Thoracic aorta (tissue), 2 donors: ENCODE measurements at regions not wholly inside any gene's neighbourhood (a gene's known extent, or its start where the extent isn't known, plus 50 kb on each side); places are given as distances from the start of the nearest gene placed in this dataset.
A peak's percentile ranks its signal among the peaks of the same experiment; 100 is the strongest.

Source experiments
- ATAC-seq: fragments of 150-250 bp; one replicate; pipeline ENCODE4 v1.8.0; 2017; ENCODE audit warnings: low read depth; ENCODE audit not compliant: insufficient number of reproducible peaks, low FRiP score
- DNase-seq: peaks from one replicate; pipeline ENCODE4 v3.0.0-alpha.2; 2020; ENCODE audit warnings: low spot score
- H3K27ac ChIP-seq, 2 donors: fragments of 200-600 bp; sonication (generic); 1 replicate in 1 of 2; 2 replicates in 1 of 2; pipeline ENCODE4 v1.5.1; 2016; ENCODE audit warnings: mild to moderate bottlenecking in 2 of 2, moderate library complexity in 2 of 2
- H3K27me3 ChIP-seq: fragments of 200-600 bp; sonication (generic); replicated peaks from 2 replicates; pipeline ENCODE4 v1.6.0; 2016; ENCODE audit warnings: mild to moderate bottlenecking; ENCODE audit not compliant: insufficient read depth
- H3K36me3 ChIP-seq: fragments of 200-600 bp; sonication (generic); one replicate; pipeline ENCODE4 v1.5.1; 2016
- H3K4me1 ChIP-seq, 2 donors: fragments of 200-600 bp; sonication (generic); 1 replicate in 1 of 2; 2 replicates in 1 of 2; pipeline versions ENCODE4 v1.5.1 to v1.6.0; 2016; ENCODE audit warnings: low read depth in 2 of 2, mild to moderate bottlenecking in 1 of 2; ENCODE audit not compliant: control insufficient read depth in 1 of 2
- H3K4me3 ChIP-seq: fragments of 200-600 bp; sonication (generic); 2 replicates; pipeline ENCODE4 v1.5.1; 2016; ENCODE audit warnings: mild to moderate bottlenecking
- H3K9me3 ChIP-seq: fragments of 200-600 bp; sonication (generic); 2 replicates; pipeline ENCODE4 v1.5.1; 2016
- CTCF ChIP-seq: fragments of 200-600 bp; sonication (generic); IDR thresholded peaks from one replicate; pipeline ENCODE4 v1.5.1; 2019; ENCODE audit warnings: antibody characterized with exemption

- Histone ChIP-seq H3K27me3 (no peaks in the 10 kb centered on the region), H3K4me3 (no peak overlapping the region), H3K27ac (no peak overlapping the region), H3K9me3 (no peaks in the 10 kb centered on the region), H3K36me3 (no peaks in the 10 kb centered on the region), H3K4me1 (no peaks in the 10 kb centered on the region)
- DNase-seq (no peak), ATAC-seq (no peak)
- TF ChIP-seq CTCF = no peak
Observed at GRCh38 chr5:10867389-10868303, 106.6 kb upstream of the DAP start.

- Histone ChIP-seq H3K27me3 (no peaks in the 10 kb centered on the region), H3K36me3 (no peaks in the 10 kb centered on the region), H3K9me3 (no peaks in the 10 kb centered on the region), H3K4me3 (no peak overlapping the region), H3K4me1 (no peaks in the 10 kb centered on the region), H3K27ac (no peak overlapping the region)
- ATAC-seq = no peak
- DNase-seq = no peak
- TF ChIP-seq CTCF = no peak
Observed at GRCh38 chr5:10866913-10867312, 105.9 kb upstream of the DAP start.

- Histone ChIP-seq H3K36me3 (no peaks in the 10 kb centered on the region), H3K4me3 (no peak overlapping the region), H3K9me3 (no peaks in the 10 kb centered on the region), H3K27me3 (no peaks in the 10 kb centered on the region), H3K4me1 (no peaks in the 10 kb centered on the region), H3K27ac (no peak overlapping the region)
- TF ChIP-seq CTCF = peak; percentile 39
- DNase-seq (no peak), ATAC-seq (no peak)
Observed at GRCh38 chr5:10863763-10864383, 102.8 kb upstream of the DAP start.

- no peak for TF ChIP-seq CTCF
- Histone ChIP-seq H3K4me1 (no peaks in the 10 kb centered on the region), H3K36me3 (no peaks in the 10 kb centered on the region), H3K4me3 (no peak overlapping the region), H3K9me3 (no peaks in the 10 kb centered on the region), H3K27ac (no peak overlapping the region), H3K27me3 (no peaks in the 10 kb centered on the region)
- DNase-seq (no peak), ATAC-seq (no peak)
Observed at GRCh38 chr5:10862085-10862484, 101.1 kb upstream of the DAP start.

- TF ChIP-seq CTCF = no peak
- Histone ChIP-seq H3K36me3 (no peaks in the 10 kb centered on the region), H3K4me3 (no peak overlapping the region), H3K27me3 (no peaks in the 10 kb centered on the region), H3K9me3 (no peaks in the 10 kb centered on the region), H3K27ac (no peak overlapping the region), H3K4me1 (no peaks in the 10 kb centered on the region)
- DNase-seq (no peak), ATAC-seq (no peak)
Observed at GRCh38 chr5:10861423-10861790, 100.4 kb upstream of the DAP start.
